ENCODE measurements at regions not wholly inside any gene's neighbourhood (a gene's known extent, or its start where the extent isn't known, plus 50 kb on each side); places are given as distances from the start of the nearest gene placed in this dataset.

- no peak for ATAC-seq
Measured at GRCh38 chr18:29930231-29930630, 1112.3 kb downstream of the DSC3 start.

GRCh38 chr18:29928081-29928480 lies 1114.5 kb downstream of the DSC3 start:
- TF ChIP-seq CSDC2 (CRISPR knock-in tag; IDR thresholded peaks at IDR 0.05) = no peak
- TF ChIP-seq ZFP3 (CRISPR knock-in tag; IDR thresholded peaks at IDR 0.05) = no peak
- TF ChIP-seq ESRRG (CRISPR knock-in tag; IDR thresholded peaks at IDR 0.05) = no peak
- TF ChIP-seq BACH2 (CRISPR knock-in tag; IDR thresholded peaks at IDR 0.05; ENCODE audit: borderline replicate concordance) = no peak
- no peak for TF ChIP-seq PATZ1 (CRISPR knock-in tag; IDR thresholded peaks at IDR 0.05; ENCODE audit: borderline replicate concordance)
- TF ChIP-seq CREB5 (CRISPR knock-in tag; IDR thresholded peaks at IDR 0.05; ENCODE audit: low read depth) = no peak
- no peak for ATAC-seq

More at GRCh38 chr18:29930231-29930630, 1112.3 kb downstream of the DSC3 start:
- TF ChIP-seq ISL1 (CRISPR knock-in tag; IDR thresholded peaks at IDR 0.05) (no peak), PPARA (CRISPR knock-in tag; IDR thresholded peaks at IDR 0.05; ENCODE audit: borderline replicate concordance) (no peak), BACH2 (CRISPR knock-in tag; IDR thresholded peaks at IDR 0.05; ENCODE audit: borderline replicate concordance) (no peak), POU6F1 (CRISPR knock-in tag; IDR thresholded peaks at IDR 0.05; ENCODE audit: borderline replicate concordance, low read depth) (no peak), TCF4 (CRISPR knock-in tag; IDR thresholded peaks at IDR 0.05; ENCODE audit: borderline replicate concordance) (no peak), ESRRG (CRISPR knock-in tag; IDR thresholded peaks at IDR 0.05) (no peak), CSDC2 (CRISPR knock-in tag; IDR thresholded peaks at IDR 0.05) (no peak), ZC3H10 (CRISPR knock-in tag; IDR thresholded peaks at IDR 0.05) (no peak), GLIS3 (CRISPR knock-in tag; IDR thresholded peaks at IDR 0.05) (no peak), ZFP30 (CRISPR knock-in tag; IDR thresholded peaks at IDR 0.05) (no peak), ZNF8 (CRISPR knock-in tag; IDR thresholded peaks at IDR 0.05) (no peak), OSR1 (CRISPR knock-in tag; IDR thresholded peaks at IDR 0.05) (no peak), TOX (CRISPR knock-in tag; IDR thresholded peaks at IDR 0.05; ENCODE audit: borderline replicate concordance) (no peak), ZFP3 (CRISPR knock-in tag; IDR thresholded peaks at IDR 0.05) (no peak), ZNF565 (CRISPR knock-in tag; conservative IDR thresholded peaks at IDR 0.05; ENCODE audit: low read depth) (no peak), ZNF70 (CRISPR knock-in tag; IDR thresholded peaks at IDR 0.05) (no peak), CSRNP3 (CRISPR knock-in tag; IDR thresholded peaks at IDR 0.05) (no peak), PATZ1 (CRISPR knock-in tag; IDR thresholded peaks at IDR 0.05; ENCODE audit: borderline replicate concordance) (no peak), SNAI2 (CRISPR knock-in tag; IDR thresholded peaks at IDR 0.05) (no peak), ARNTL (CRISPR knock-in tag; IDR thresholded peaks at IDR 0.05; ENCODE audit: borderline replicate concordance, low read depth) (no peak)

- TF ChIP-seq ZFP30 (CRISPR knock-in tag; IDR thresholded peaks at IDR 0.05) (no peak), CSRNP3 (CRISPR knock-in tag; IDR thresholded peaks at IDR 0.05) (no peak)
- no peak for ATAC-seq
Measured at GRCh38 chr18:29925566-29925965, 1117.0 kb downstream of the DSC3 start.

Data from SK-N-SH treated with all-trans-retinoic acid at 6 μM for 48 hours (cell line).